Lower lobe of right lung (tissue), 2 donors: ENCODE measurements at regions not wholly inside any gene's neighbourhood (a gene's known extent, or its start where the extent isn't known, plus 50 kb on each side); places are given as distances from the start of the nearest gene placed in this dataset.

Source experiments
- ATAC-seq, 2 donors: fragments of 200-7000 bp; cut with Tn5 transposase; one replicate each; pipeline ENCODE4 v1.9.1; 2020 to 2022; ENCODE audit warnings: mild to moderate bottlenecking in 2 of 2, moderate library complexity in 2 of 2
- DNase-seq: peaks from one replicate; pipeline ENCODE4 v3.0.0-alpha.2; 2020
- H3K27ac ChIP-seq: fragments of 200-600 bp; one replicate; pipeline ENCODE4 v1.8.0; 2022
- H3K27me3 ChIP-seq: fragments of 200-600 bp; one replicate; pipeline ENCODE4 v1.8.0; 2022; ENCODE audit warnings: low read depth
- H3K36me3 ChIP-seq: fragments of 200-600 bp; one replicate; pipeline ENCODE4 v1.8.0; 2022; ENCODE audit warnings: mild to moderate bottlenecking
- H3K4me1 ChIP-seq: fragments of 200-600 bp; one replicate; pipeline ENCODE4 v1.8.0; 2022
- H3K4me3 ChIP-seq: fragments of 200-600 bp; one replicate; pipeline ENCODE4 v1.8.0; 2022; ENCODE audit warnings: mild to moderate bottlenecking
- H3K9me3 ChIP-seq: fragments of 200-600 bp; one replicate; pipeline ENCODE4 v1.8.0; 2022
- CTCF ChIP-seq: fragments of 200-600 bp; IDR thresholded peaks from one replicate; pipeline ENCODE4 v1.8.0; 2022; ENCODE audit warnings: antibody characterized with exemption, mild to moderate bottlenecking
- intact Hi-C: fragments of 100-400 bp; cut with DNase I; formaldehyde crosslinking; loops from one replicate; pipeline ENCODE4 v1.11.0; 2022
- donor health status: DM: no; HTN: yes; CAD: no; lungs with severe emphysema.

- TF ChIP-seq CTCF = no peak
- ATAC-seq = no peak
- H3K27ac ChIP-seq = no peak overlapping the region
These were observed 519.9 kb upstream of the TNP1 start for GRCh38 chr2:217379807-217380206.

GRCh38 chr2:217372794-217373193 is 512.9 kb upstream of the TNP1 start:
- intact Hi-C loops = no loop called here
- Histone ChIP-seq H3K27me3 (no peaks in the 10 kb centered on the region), H3K36me3 (no peaks in the 10 kb centered on the region), H3K4me1 (no peaks in the 10 kb centered on the region), H3K4me3 (no peak overlapping the region), H3K9me3 (no peaks in the 10 kb centered on the region), H3K27ac (no peak overlapping the region)
- DNase-seq (no peak), ATAC-seq (no peak)
- no peak for TF ChIP-seq CTCF

More at GRCh38 chr2:217379807-217380206, 519.9 kb upstream of the TNP1 start:
- H3K36me3 ChIP-seq = no peaks in the 10 kb centered on the region
- H3K4me1 ChIP-seq = no peaks in the 10 kb centered on the region
- H3K27me3 ChIP-seq = no peaks in the 10 kb centered on the region
- intact Hi-C loops = no loop called here
- DNase-seq = no peak
- H3K4me3 ChIP-seq = no peak overlapping the region
- no peaks in the 10 kb centered on the region for H3K9me3 ChIP-seq

GRCh38 chr2:217371781-217372213 is 511.9 kb upstream of the TNP1 start:
- Histone ChIP-seq H3K27ac (no peak overlapping the region), H3K27me3 (no peaks in the 10 kb centered on the region), H3K9me3 (no peaks in the 10 kb centered on the region), H3K36me3 (no peaks in the 10 kb centered on the region), H3K4me1 (no peaks in the 10 kb centered on the region), H3K4me3 (no peak overlapping the region)
- TF ChIP-seq CTCF = no peak
- ATAC-seq (peak; percentile 39 to 41), DNase-seq (no peak)
- intact Hi-C loops = no loop called here

GRCh38 chr2:217370391-217370790 is 510.5 kb upstream of the TNP1 start:
- ATAC-seq = no peak
- no peak overlapping the region for H3K27ac ChIP-seq

GRCh38 chr2:217367464-217367863 is 507.6 kb upstream of the TNP1 start:
- H3K36me3 ChIP-seq = no peaks in the 10 kb centered on the region
- H3K9me3 ChIP-seq = no peaks in the 10 kb centered on the region
- intact Hi-C loops = no loop called here
- H3K27ac ChIP-seq = no peak overlapping the region
- no peaks in the 10 kb centered on the region for H3K27me3 ChIP-seq
- TF ChIP-seq CTCF = no peak
- H3K4me3 ChIP-seq = no peak overlapping the region
- DNase-seq (no peak), ATAC-seq (no peak)
- no peaks in the 10 kb centered on the region for H3K4me1 ChIP-seq

More at GRCh38 chr2:217370391-217370790, 510.5 kb upstream of the TNP1 start:
- H3K27me3 ChIP-seq = no peaks in the 10 kb centered on the region
- no peaks in the 10 kb centered on the region for H3K9me3 ChIP-seq
- DNase-seq = no peak
- intact Hi-C loops = no loop called here
- no peak overlapping the region for H3K4me3 ChIP-seq
- no peak for TF ChIP-seq CTCF
- no peaks in the 10 kb centered on the region for H3K4me1 ChIP-seq
- H3K36me3 ChIP-seq = no peaks in the 10 kb centered on the region

GRCh38 chr2:217366966-217367365 is 507.1 kb upstream of the TNP1 start:
- no peak for DNase-seq
- no peak for ATAC-seq
- intact Hi-C loops = no loop called here

More at GRCh38 chr2:217366966-217367365, 507.1 kb upstream of the TNP1 start:
- Histone ChIP-seq H3K36me3 (no peaks in the 10 kb centered on the region), H3K4me1 (peaks cover 4% of the 10 kb centered on the region), H3K27me3 (no peaks in the 10 kb centered on the region), H3K4me3 (no peak overlapping the region), H3K9me3 (no peaks in the 10 kb centered on the region), H3K27ac (no peak overlapping the region)
- no peak for TF ChIP-seq CTCF
